ENCODE measurements at regions not wholly inside any gene's neighbourhood (a gene's known extent, or its start where the extent isn't known, plus 50 kb on each side); places are given as distances from the start of the nearest gene placed in this dataset.

GRCh38 chr2:120852200-120852815 lies 116.6 kb downstream of the GLI2 start:
- DNase-seq (ENCODE audit: low spot score), result no peak

- no peak for DNase-seq (ENCODE audit: low spot score)
Observed at GRCh38 chr2:120853306-120854013, 117.8 kb downstream of the GLI2 start.

- DNase-seq (ENCODE audit: low spot score), result no peak
Observed at GRCh38 chr2:120854014-120854620, 118.4 kb downstream of the GLI2 start.

GRCh38 chr2:120854766-120855530 lies 119.3 kb downstream of the GLI2 start:
- no peak for DNase-seq (ENCODE audit: low spot score)

GRCh38 chr2:120855855-120856405 lies 120.3 kb downstream of the GLI2 start:
- DNase-seq (ENCODE audit: low spot score), result no peak

- DNase-seq (ENCODE audit: low spot score), result peak; percentile 88
Observed at GRCh38 chr2:120856421-120856862, 120.8 kb downstream of the GLI2 start.

- no peak for DNase-seq (ENCODE audit: low spot score)
Observed at GRCh38 chr2:120857422-120857821, 121.8 kb downstream of the GLI2 start.

- no peak for DNase-seq (ENCODE audit: low spot score)
Observed at GRCh38 chr2:120857931-120858330, 122.3 kb downstream of the GLI2 start.

- DNase-seq (ENCODE audit: low spot score), result no peak
Observed at GRCh38 chr2:120858361-120859106, 122.9 kb downstream of the GLI2 start.

- peak; percentile 61 for DNase-seq (ENCODE audit: low spot score)
Observed at GRCh38 chr2:120859128-120859527, 123.5 kb downstream of the GLI2 start.

- DNase-seq (ENCODE audit: low spot score), result no peak
Observed at GRCh38 chr2:120859814-120860578, 124.3 kb downstream of the GLI2 start.

GRCh38 chr2:120860579-120860922 lies 124.9 kb downstream of the GLI2 start:
- DNase-seq (ENCODE audit: low spot score), result no peak

GRCh38 chr2:120861191-120861575 lies 125.5 kb downstream of the GLI2 start:
- no peak for DNase-seq (ENCODE audit: low spot score)

- no peak for DNase-seq (ENCODE audit: low spot score)
Observed at GRCh38 chr2:120861576-120862191, 126.0 kb downstream of the GLI2 start.

- DNase-seq (ENCODE audit: low spot score), result no peak
Observed at GRCh38 chr2:120862201-120863060, 126.8 kb downstream of the GLI2 start.

- no peak for DNase-seq (ENCODE audit: low spot score)
Observed at GRCh38 chr2:120863146-120863545, 127.5 kb downstream of the GLI2 start.

GRCh38 chr2:120863661-120864320 lies 128.1 kb downstream of the GLI2 start:
- peak; percentile 58 for DNase-seq (ENCODE audit: low spot score)

- no peak for DNase-seq (ENCODE audit: low spot score)
Observed at GRCh38 chr2:120864981-120865380, 129.3 kb downstream of the GLI2 start.

GRCh38 chr2:120865656-120866055 lies 130.0 kb downstream of the GLI2 start:
- DNase-seq (ENCODE audit: low spot score), result no peak

All from umbilical cord (tissue), 1 donor.